ENCODE measurements at regions not wholly inside any gene's neighbourhood (a gene's known extent, or its start where the extent isn't known, plus 50 kb on each side); places are given as distances from the start of the nearest gene placed in this dataset.

- TF ChIP-seq ZC3H10 (CRISPR knock-in tag; IDR thresholded peaks at IDR 0.05) (no peak), CSDC2 (CRISPR knock-in tag; IDR thresholded peaks at IDR 0.05) (no peak), BACH2 (CRISPR knock-in tag; IDR thresholded peaks at IDR 0.05; ENCODE audit: borderline replicate concordance) (no peak), ZNF565 (CRISPR knock-in tag; conservative IDR thresholded peaks at IDR 0.05; ENCODE audit: low read depth) (no peak), GLIS3 (CRISPR knock-in tag; IDR thresholded peaks at IDR 0.05) (no peak), ZFP30 (CRISPR knock-in tag; IDR thresholded peaks at IDR 0.05) (no peak), PPARA (CRISPR knock-in tag; IDR thresholded peaks at IDR 0.05; ENCODE audit: borderline replicate concordance) (no peak), ZNF70 (CRISPR knock-in tag; IDR thresholded peaks at IDR 0.05) (no peak), ARNTL (CRISPR knock-in tag; IDR thresholded peaks at IDR 0.05; ENCODE audit: borderline replicate concordance, low read depth) (no peak), TOX (CRISPR knock-in tag; IDR thresholded peaks at IDR 0.05; ENCODE audit: borderline replicate concordance) (no peak)
Measured at GRCh38 chr5:174172566-174172965, 127.1 kb downstream of the NSG2 start.

Measured in SK-N-SH treated with all-trans-retinoic acid at 6 μM for 48 hours (cell line).